ENCODE measurements at regions not wholly inside any gene's neighbourhood (a gene's known extent, or its start where the extent isn't known, plus 50 kb on each side); places are given as distances from the start of the nearest gene placed in this dataset.

- no peak for DNase-seq
- Histone ChIP-seq H3K4me3 (ENCODE audit: low read length) (no peak overlapping the region), H3K79me1 (ENCODE audit: low read length) (no peaks in the 10 kb centered on the region), H3K79me2 (ENCODE audit: control insufficient read depth, insufficient read depth, low read length) (no peaks in the 10 kb centered on the region), H3K23ac (ENCODE audit: low read length) (no peak overlapping the region), H2BK120ac (ENCODE audit: low read depth, low read length) (no peak overlapping the region), H3K4me2 (ENCODE audit: low read length) (no peak overlapping the region), H3K56ac (ENCODE audit: low read length) (no peak overlapping the region), H2AK5ac (ENCODE audit: low read length) (no peak overlapping the region), H3K4me1 (ENCODE audit: control insufficient read depth, low read depth, low read length) (no peaks in the 10 kb centered on the region), H3K18ac (ENCODE audit: low read length) (no peak overlapping the region), H3K4ac (ENCODE audit: low read depth, low read length) (no peak overlapping the region), H4K5ac (ENCODE audit: low read length) (no peak overlapping the region), H2BK15ac (replicated peaks; ENCODE audit: low read depth) (no peak overlapping the region), H2BK5ac (ENCODE audit: low read length) (no peak overlapping the region), H3K27ac (ENCODE audit: low read depth, low read length) (no peak overlapping the region), H3K9ac (ENCODE audit: low read length) (no peak overlapping the region), H3K36me3 (ENCODE audit: control insufficient read depth, insufficient read depth, low read length) (no peaks in the 10 kb centered on the region), H4K8ac (ENCODE audit: low read depth, low read length) (no peak overlapping the region), H3K27me3 (ENCODE audit: insufficient read depth, low read length, poor library complexity) (no peaks in the 10 kb centered on the region)
- no CpG with 5 or more reads among the region's 1 CpG for WGBS (ENCODE audit: extremely low coverage, insufficient coverage, low lambda C conversion rate)
Measured at GRCh38 chr1:73056826-73057225, 774.5 kb upstream of the NEGR1 start.

GRCh38 chr1:73044241-73045036 is 762.1 kb upstream of the NEGR1 start:
- no peak overlapping the region for H3K23ac ChIP-seq (ENCODE audit: low read length)
- H3K56ac ChIP-seq (ENCODE audit: low read length), result no peak overlapping the region
- H3K36me3 ChIP-seq (ENCODE audit: control insufficient read depth, insufficient read depth, low read length), result no peaks in the 10 kb centered on the region
- no peak overlapping the region for H3K27ac ChIP-seq (ENCODE audit: low read depth, low read length)
- no peak overlapping the region for H3K4me3 ChIP-seq (ENCODE audit: low read length)
- no peak overlapping the region for H2BK5ac ChIP-seq (ENCODE audit: low read length)
- no peak overlapping the region for H2AK5ac ChIP-seq (ENCODE audit: low read length)
- H3K4ac ChIP-seq (ENCODE audit: low read depth, low read length), result no peak overlapping the region
- no peaks in the 10 kb centered on the region for H3K27me3 ChIP-seq (ENCODE audit: insufficient read depth, low read length, poor library complexity)
- no peak for DNase-seq
- no peaks in the 10 kb centered on the region for H3K79me2 ChIP-seq (ENCODE audit: control insufficient read depth, insufficient read depth, low read length)
- H4K5ac ChIP-seq (ENCODE audit: low read length), result no peak overlapping the region
- no CpG with 5 or more reads among the region's 4 CpGs for WGBS (ENCODE audit: extremely low coverage, insufficient coverage, low lambda C conversion rate)
- no peak overlapping the region for H3K4me2 ChIP-seq (ENCODE audit: low read length)
- no peak overlapping the region for H2BK15ac ChIP-seq (replicated peaks; ENCODE audit: low read depth)
- no peaks in the 10 kb centered on the region for H3K79me1 ChIP-seq (ENCODE audit: low read length)
- no peak overlapping the region for H4K8ac ChIP-seq (ENCODE audit: low read depth, low read length)
- H3K9ac ChIP-seq (ENCODE audit: low read length), result no peak overlapping the region
- no peaks in the 10 kb centered on the region for H3K4me1 ChIP-seq (ENCODE audit: control insufficient read depth, low read depth, low read length)
- H3K18ac ChIP-seq (ENCODE audit: low read length), result no peak overlapping the region
- no peak overlapping the region for H2BK120ac ChIP-seq (ENCODE audit: low read depth, low read length)

GRCh38 chr1:73042403-73042802 is 760.1 kb upstream of the NEGR1 start:
- Histone ChIP-seq H3K4me2 (ENCODE audit: low read length) (no peak overlapping the region), H3K18ac (ENCODE audit: low read length) (no peak overlapping the region)
- WGBS (ENCODE audit: extremely low coverage, insufficient coverage, low lambda C conversion rate), result no CpG with 5 or more reads among the region's 1 CpG

GRCh38 chr1:73040811-73041210 is 758.5 kb upstream of the NEGR1 start:
- H2BK5ac ChIP-seq (ENCODE audit: low read length), result no peak overlapping the region
- H3K4me1 ChIP-seq (ENCODE audit: control insufficient read depth, low read depth, low read length), result no peaks in the 10 kb centered on the region
- H3K27me3 ChIP-seq (ENCODE audit: insufficient read depth, low read length, poor library complexity), result no peaks in the 10 kb centered on the region
- H3K27ac ChIP-seq (ENCODE audit: low read depth, low read length), result no peak overlapping the region
- no peak overlapping the region for H4K8ac ChIP-seq (ENCODE audit: low read depth, low read length)
- H2BK15ac ChIP-seq (replicated peaks; ENCODE audit: low read depth), result no peak overlapping the region
- DNase-seq, result peak; percentile 19
- H3K23ac ChIP-seq (ENCODE audit: low read length), result no peak overlapping the region
- H3K79me2 ChIP-seq (ENCODE audit: control insufficient read depth, insufficient read depth, low read length), result no peaks in the 10 kb centered on the region
- H3K4me2 ChIP-seq (ENCODE audit: low read length), result no peak overlapping the region
- no CpG with 5 or more reads among the region's 1 CpG for WGBS (ENCODE audit: extremely low coverage, insufficient coverage, low lambda C conversion rate)
- H3K36me3 ChIP-seq (ENCODE audit: control insufficient read depth, insufficient read depth, low read length), result no peaks in the 10 kb centered on the region
- H3K4me3 ChIP-seq (ENCODE audit: low read length), result no peak overlapping the region
- no peak overlapping the region for H3K18ac ChIP-seq (ENCODE audit: low read length)
- H3K56ac ChIP-seq (ENCODE audit: low read length), result no peak overlapping the region
- no peaks in the 10 kb centered on the region for H3K79me1 ChIP-seq (ENCODE audit: low read length)
- H2AK5ac ChIP-seq (ENCODE audit: low read length), result no peak overlapping the region
- no peak overlapping the region for H3K9ac ChIP-seq (ENCODE audit: low read length)
- H3K4ac ChIP-seq (ENCODE audit: low read depth, low read length), result no peak overlapping the region
- H4K5ac ChIP-seq (ENCODE audit: low read length), result no peak overlapping the region
- no peak overlapping the region for H2BK120ac ChIP-seq (ENCODE audit: low read depth, low read length)

More at GRCh38 chr1:73042403-73042802, 760.1 kb upstream of the NEGR1 start:
- Histone ChIP-seq H3K4me3 (ENCODE audit: low read length) (no peak overlapping the region), H3K4ac (ENCODE audit: low read depth, low read length) (no peak overlapping the region), H2AK5ac (ENCODE audit: low read length) (no peak overlapping the region), H2BK5ac (ENCODE audit: low read length) (no peak overlapping the region), H4K5ac (ENCODE audit: low read length) (no peak overlapping the region), H3K9ac (ENCODE audit: low read length) (no peak overlapping the region), H2BK120ac (ENCODE audit: low read depth, low read length) (no peak overlapping the region), H3K27ac (ENCODE audit: low read depth, low read length) (no peak overlapping the region), H3K56ac (ENCODE audit: low read length) (no peak overlapping the region), H4K8ac (ENCODE audit: low read depth, low read length) (no peak overlapping the region), H3K79me2 (ENCODE audit: control insufficient read depth, insufficient read depth, low read length) (no peaks in the 10 kb centered on the region), H2BK15ac (replicated peaks; ENCODE audit: low read depth) (no peak overlapping the region), H3K79me1 (ENCODE audit: low read length) (no peaks in the 10 kb centered on the region), H3K36me3 (ENCODE audit: control insufficient read depth, insufficient read depth, low read length) (no peaks in the 10 kb centered on the region), H3K4me1 (ENCODE audit: control insufficient read depth, low read depth, low read length) (no peaks in the 10 kb centered on the region), H3K27me3 (ENCODE audit: insufficient read depth, low read length, poor library complexity) (no peaks in the 10 kb centered on the region), H3K23ac (ENCODE audit: low read length) (no peak overlapping the region)
- DNase-seq, result no peak

- Histone ChIP-seq H2BK5ac (ENCODE audit: low read length) (no peak overlapping the region), H2BK120ac (ENCODE audit: low read depth, low read length) (peak overlapping the region; percentile 73), H3K4me3 (ENCODE audit: low read length) (no peak overlapping the region), H3K4ac (ENCODE audit: low read depth, low read length) (no peak overlapping the region), H2BK15ac (replicated peaks; ENCODE audit: low read depth) (peak overlapping the region; percentile 19), H3K36me3 (ENCODE audit: control insufficient read depth, insufficient read depth, low read length) (no peaks in the 10 kb centered on the region), H3K27ac (ENCODE audit: low read depth, low read length) (no peak overlapping the region), H3K79me1 (ENCODE audit: low read length) (no peaks in the 10 kb centered on the region), H3K18ac (ENCODE audit: low read length) (peak overlapping the region; percentile 60), H3K27me3 (ENCODE audit: insufficient read depth, low read length, poor library complexity) (no peaks in the 10 kb centered on the region), H4K8ac (ENCODE audit: low read depth, low read length) (no peak overlapping the region), H3K79me2 (ENCODE audit: control insufficient read depth, insufficient read depth, low read length) (no peaks in the 10 kb centered on the region), H3K4me1 (ENCODE audit: control insufficient read depth, low read depth, low read length) (no peaks in the 10 kb centered on the region), H3K9ac (ENCODE audit: low read length) (no peak overlapping the region), H3K56ac (ENCODE audit: low read length) (no peak overlapping the region), H2AK5ac (ENCODE audit: low read length) (no peak overlapping the region), H3K4me2 (ENCODE audit: low read length) (no peak overlapping the region), H4K5ac (ENCODE audit: low read length) (no peak overlapping the region), H3K23ac (ENCODE audit: low read length) (no peak overlapping the region)
- WGBS (ENCODE audit: extremely low coverage, insufficient coverage, low lambda C conversion rate), result no CpG with 5 or more reads among the region's 4 CpGs
- DNase-seq, result peak; percentile 53
Measured at GRCh38 chr1:73034271-73034670, 751.9 kb upstream of the NEGR1 start.

GRCh38 chr1:73033640-73034039 is 751.3 kb upstream of the NEGR1 start:
- Histone ChIP-seq H4K5ac (ENCODE audit: low read length) (no peak overlapping the region), H3K27ac (ENCODE audit: low read depth, low read length) (no peak overlapping the region), H3K4me2 (ENCODE audit: low read length) (no peak overlapping the region), H3K18ac (ENCODE audit: low read length) (no peak overlapping the region), H3K4ac (ENCODE audit: low read depth, low read length) (no peak overlapping the region), H2AK5ac (ENCODE audit: low read length) (no peak overlapping the region), H4K8ac (ENCODE audit: low read depth, low read length) (no peak overlapping the region), H3K23ac (ENCODE audit: low read length) (no peak overlapping the region), H3K9ac (ENCODE audit: low read length) (no peak overlapping the region), H2BK15ac (replicated peaks; ENCODE audit: low read depth) (no peak overlapping the region), H3K79me2 (ENCODE audit: control insufficient read depth, insufficient read depth, low read length) (no peaks in the 10 kb centered on the region), H3K4me1 (ENCODE audit: control insufficient read depth, low read depth, low read length) (no peaks in the 10 kb centered on the region), H2BK5ac (ENCODE audit: low read length) (no peak overlapping the region), H2BK120ac (ENCODE audit: low read depth, low read length) (no peak overlapping the region), H3K56ac (ENCODE audit: low read length) (no peak overlapping the region), H3K27me3 (ENCODE audit: insufficient read depth, low read length, poor library complexity) (no peaks in the 10 kb centered on the region), H3K36me3 (ENCODE audit: control insufficient read depth, insufficient read depth, low read length) (no peaks in the 10 kb centered on the region), H3K79me1 (ENCODE audit: low read length) (no peaks in the 10 kb centered on the region), H3K4me3 (ENCODE audit: low read length) (no peak overlapping the region)
- no CpG with 5 or more reads among the region's 3 CpGs for WGBS (ENCODE audit: extremely low coverage, insufficient coverage, low lambda C conversion rate)
- peak; percentile 31 for DNase-seq

Measured in mesendoderm (in vitro differentiated cells).